B cell (primary cell): ENCODE measurements at regions not wholly inside any gene's neighbourhood (a gene's known extent, or its start where the extent isn't known, plus 50 kb on each side); places are given as distances from the start of the nearest gene placed in this dataset.

Source experiments
- ATAC-seq: fragments of 200-7000 bp; cut with Tn5 transposase; one replicate; pipeline ENCODE4 v1.10.0; 2021; ENCODE audit warnings: low read depth, mild to moderate bottlenecking, moderate number of reproducible peaks, moderate library complexity
- CTCF ChIA-PET: fragments of 350-600 bp; sonication (Branson Sonifier 250); formaldehyde crosslinking; loops from one replicate; lab custom pipeline; 2021; ENCODE audit warnings: antibody characterized with exemption, inconsistent platforms; lab: Charles Lee
- POLR2A ChIA-PET: fragments of 350-600 bp; sonication (Branson Sonifier 250); formaldehyde crosslinking; loops from one replicate; lab custom pipeline; 2021; ENCODE audit warnings: antibody characterized with exemption; lab: Charles Lee
- DNase-seq: peaks from one replicate; pipeline ENCODE4 v3.0.0; 2013
- H2AFZ ChIP-seq: 2 replicates; pipeline ENCODE4 v1.6.1; 2012; ENCODE audit warnings: mild to moderate bottlenecking, low read depth, low read length; ENCODE audit not compliant: insufficient read depth, poor library complexity, severe bottlenecking
- H3K27ac ChIP-seq, 2 donors: 1 replicate in 1 of 2; 2 replicates in 1 of 2; pipeline ENCODE4 v1.5.1; 2012 to 2013; ENCODE audit warnings: low read length in 2 of 2, mild to moderate bottlenecking in 2 of 2, moderate library complexity in 1 of 2
- H3K27me3 ChIP-seq, 4 experiments: fragments of 200-600 bp in 1 of 4; sonication (generic) in 1 of 4; replicated peaks in 1 of 4; 1 replicate in 2 of 4; 2 replicates in 2 of 4; pipeline versions ENCODE4 v1.6.1 to v1.7.0; 2013 to 2016; ENCODE audit warnings: low read length in 3 of 4, mild to moderate bottlenecking in 2 of 4, mixed read lengths in 1 of 4, moderate library complexity in 1 of 4; ENCODE audit not compliant: insufficient read depth in 4 of 4, control insufficient read depth in 3 of 4; ENCODE audit errors: control extremely low read depth in 1 of 4
- H3K36me3 ChIP-seq, 2 experiments: replicated peaks in 1 of 2; 1 replicate in 1 of 2; 2 replicates in 1 of 2; pipeline versions ENCODE4 v1.6.1 to v1.7.1; 2013; ENCODE audit warnings: low read length in 1 of 2; ENCODE audit not compliant: insufficient read depth in 2 of 2, control insufficient read depth in 1 of 2; ENCODE audit errors: control extremely low read depth in 1 of 2, extremely low read depth in 1 of 2
- H3K4me1 ChIP-seq, 2 donors: fragments of 200-600 bp in 1 of 2; sonication (generic) in 1 of 2; 1 replicate in 1 of 2; 2 replicates in 1 of 2; pipeline versions ENCODE4 v1.5.1 to v1.6.1; 2013 to 2017; ENCODE audit warnings: low read length in 2 of 2; ENCODE audit not compliant: control insufficient read depth in 2 of 2, insufficient read depth in 2 of 2
- H3K4me2 ChIP-seq: replicated peaks from 2 replicates; pipeline ENCODE3; 2012; ENCODE audit warnings: mild to moderate bottlenecking, low read depth, low read length; ENCODE audit not compliant: poor library complexity, severe bottlenecking
- H3K4me3 ChIP-seq, 5 experiments: fragments of 200-600 bp in 1 of 5; sonication (generic) in 1 of 5; 1 replicate in 3 of 5; 2 replicates in 2 of 5; pipeline versions ENCODE4 v1.5.1 to v1.7.0; 2011 to 2016; ENCODE audit warnings: low read length in 4 of 5, mild to moderate bottlenecking in 4 of 5, low read depth in 2 of 5, control low read depth in 1 of 5, moderate library complexity in 1 of 5; ENCODE audit not compliant: insufficient read depth in 1 of 5; ENCODE audit errors: control extremely low read depth in 1 of 5, extremely low read depth in 1 of 5
- H3K79me2 ChIP-seq: fragments of 200-600 bp; sonication (generic); one replicate; pipeline ENCODE4 v1.6.0; 2016; ENCODE audit warnings: low read length; ENCODE audit not compliant: control insufficient read depth, insufficient read depth
- H3K9ac ChIP-seq: fragments of 200-600 bp; sonication (generic); 2 replicates; pipeline ENCODE4 v1.6.1; 2017; ENCODE audit warnings: mild to moderate bottlenecking, low read length, moderate library complexity
- H3K9me3 ChIP-seq, 3 donors: one replicate each; pipeline versions ENCODE4 v1.6.1 to v1.7.1; 2013; ENCODE audit warnings: low read length in 2 of 3; ENCODE audit not compliant: control insufficient read depth in 2 of 3, insufficient read depth in 1 of 3; ENCODE audit errors: control extremely low read depth in 1 of 3
- H4K20me1 ChIP-seq: 2 replicates; pipeline ENCODE4 v1.6.0; 2012; ENCODE audit warnings: mild to moderate bottlenecking, low read length; ENCODE audit not compliant: insufficient read depth, control insufficient read depth, poor library complexity, severe bottlenecking
- H3K27ac Mint-ChIP-seq: one replicate; pipeline ENCODE4 v1.8.0; 2021; ENCODE audit warnings: mixed read lengths
- H3K27me3 Mint-ChIP-seq: one replicate; pipeline ENCODE4 v1.8.0; 2021; ENCODE audit warnings: mixed read lengths
- H3K4me1 Mint-ChIP-seq: one replicate; pipeline ENCODE4 v1.8.0; 2021; ENCODE audit warnings: mixed read lengths
- H3K4me3 Mint-ChIP-seq: one replicate; pipeline ENCODE4 v1.8.0; 2021; ENCODE audit warnings: mixed read lengths
- H3K9me3 Mint-ChIP-seq: one replicate; pipeline ENCODE4 v1.8.0; 2022; ENCODE audit warnings: mixed read lengths; ENCODE audit not compliant: insufficient read depth
- EZH2 ChIP-seq: IDR thresholded peaks from 2 replicates; pipeline ENCODE4 v1.6.1; 2012; ENCODE audit warnings: borderline replicate concordance, low read depth, mild to moderate bottlenecking, moderate library complexity, low read length; ENCODE audit not compliant: insufficient read depth, poor library complexity, severe bottlenecking
- WGBS: methylation state at CpG from one replicate; pipeline ENCODE4 v1.1.5; 2013; ENCODE audit warnings: missing lambda C conversion rate; ENCODE audit not compliant: insufficient coverage; 5-methylcytosine and 5-hydroxymethylcytosine counted together
- intact Hi-C: fragments of 100-400 bp; cut with micrococcal nuclease; formaldehyde crosslinking; loops from one replicate; pipeline ENCODE4 v1.10.0; 2022
- TF ChIP-seq, protein P1 (sequence below): fragments of 200-600 bp; IDR thresholded peaks from one replicate; pipeline ENCODE4 v1.8.0; 2022; ENCODE audit warnings: antibody characterized with exemption, mild to moderate bottlenecking

- no peaks in the 10 kb centered on the region for H3K27me3 Mint-ChIP-seq
- H3K4me1 ChIP-seq: peaks cover 31% of the 10 kb centered on the region in 2 donors
- H3K27ac ChIP-seq: no peak overlapping the region
- DNase-seq: no peak
- no peaks in the 10 kb centered on the region for H3K9me3 ChIP-seq
- no peak overlapping the region for H3K9ac ChIP-seq
- 83% methylated on average over 2 of the region's 3 CpGs for WGBS
- H2AFZ ChIP-seq: no peak overlapping the region
- H3K4me3 ChIP-seq: no peak overlapping the region
- TF ChIP-seq EZH2: no peak
- TF ChIP-seq, protein P1, sequence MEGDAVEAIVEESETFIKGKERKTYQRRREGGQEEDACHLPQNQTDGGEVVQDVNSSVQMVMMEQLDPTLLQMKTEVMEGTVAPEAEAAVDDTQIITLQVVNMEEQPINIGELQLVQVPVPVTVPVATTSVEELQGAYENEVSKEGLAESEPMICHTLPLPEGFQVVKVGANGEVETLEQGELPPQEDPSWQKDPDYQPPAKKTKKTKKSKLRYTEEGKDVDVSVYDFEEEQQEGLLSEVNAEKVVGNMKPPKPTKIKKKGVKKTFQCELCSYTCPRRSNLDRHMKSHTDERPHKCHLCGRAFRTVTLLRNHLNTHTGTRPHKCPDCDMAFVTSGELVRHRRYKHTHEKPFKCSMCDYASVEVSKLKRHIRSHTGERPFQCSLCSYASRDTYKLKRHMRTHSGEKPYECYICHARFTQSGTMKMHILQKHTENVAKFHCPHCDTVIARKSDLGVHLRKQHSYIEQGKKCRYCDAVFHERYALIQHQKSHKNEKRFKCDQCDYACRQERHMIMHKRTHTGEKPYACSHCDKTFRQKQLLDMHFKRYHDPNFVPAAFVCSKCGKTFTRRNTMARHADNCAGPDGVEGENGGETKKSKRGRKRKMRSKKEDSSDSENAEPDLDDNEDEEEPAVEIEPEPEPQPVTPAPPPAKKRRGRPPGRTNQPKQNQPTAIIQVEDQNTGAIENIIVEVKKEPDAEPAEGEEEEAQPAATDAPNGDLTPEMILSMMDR: no peak
- no peaks in the 10 kb centered on the region for H3K27me3 ChIP-seq
- POLR2A ChIA-PET: no interaction called here
- CTCF ChIA-PET: interaction anchor here (0.8 to 2.8 kb wide), 2 partner anchors 13 to 64 kb away, joined by 3 to 7 read pairs; no protein-coding TSS in a partner anchor
- H4K20me1 ChIP-seq: no peaks in the 10 kb centered on the region
- no peak overlapping the region for H3K27ac Mint-ChIP-seq
- H3K4me2 ChIP-seq: no peak overlapping the region
- H3K9me3 Mint-ChIP-seq: no peaks in the 10 kb centered on the region
- H3K36me3 ChIP-seq: no peaks in the 10 kb centered on the region
- peaks cover 37% of the 10 kb centered on the region for H3K4me1 Mint-ChIP-seq
- ATAC-seq: no peak
- intact Hi-C loops: no loop called here
- no peaks in the 10 kb centered on the region for H3K79me2 ChIP-seq
- H3K4me3 Mint-ChIP-seq: no peak overlapping the region
These were observed 218.4 kb downstream of the BCAS1 start for GRCh38 chr20:53852014-53852413.

- POLR2A ChIA-PET: no interaction called here
- Histone ChIP-seq H3K79me2 (no peaks in the 10 kb centered on the region), H2AFZ (no peak overlapping the region)
These were observed 220.1 kb downstream of the BCAS1 start for GRCh38 chr20:53850319-53850718.

More at GRCh38 chr20:53850319-53850718, 220.1 kb downstream of the BCAS1 start:
- intact Hi-C loops: no loop called here
- Mint-ChIP-seq H3K27ac (no peak overlapping the region), H3K4me1 (peaks cover 40% of the 10 kb centered on the region), H3K9me3 (no peaks in the 10 kb centered on the region), H3K27me3 (no peaks in the 10 kb centered on the region), H3K4me3 (no peak overlapping the region)
- Histone ChIP-seq H3K36me3 (no peaks in the 10 kb centered on the region), H3K9me3 (no peaks in the 10 kb centered on the region), H3K27me3 (no peaks in the 10 kb centered on the region), H3K4me2 (peak overlapping the region; percentile 1), H4K20me1 (no peaks in the 10 kb centered on the region), H3K4me3 (no peak overlapping the region), H3K4me1 (peaks cover 28 to 32% of the 10 kb centered on the region in 2 donors), H3K9ac (no peak overlapping the region), H3K27ac (no peak overlapping the region)
- CTCF ChIA-PET: interaction anchor here (2.8 kb wide), 1 partner anchor 65 kb away, joined by 7 read pairs; no protein-coding TSS in a partner anchor
- DNase-seq (peak; percentile 46), ATAC-seq (no peak)
- TF ChIP-seq, protein P1: no peak
- TF ChIP-seq EZH2: no peak
- WGBS: 0% methylated on average over 1 of the region's 3 CpGs
